HG02973 (cell line): ENCODE measurements at regions not wholly inside any gene's neighbourhood (a gene's known extent, or its start where the extent isn't known, plus 50 kb on each side); places are given as distances from the start of the nearest gene placed in this dataset.

Experiments
- ATAC-seq: cut with Tn5 transposase; IDR thresholded peaks from one replicate; pipeline ENCODE4 v1.9.1; 2021; ENCODE audit warnings: moderate library complexity; ENCODE audit not compliant: unreplicated experiment

GRCh38 chr3:170732660-170733245 is 137.2 kb downstream of the RPL22L1 start:
- ATAC-seq = no peak

- no peak for ATAC-seq
Measured at GRCh38 chr3:170731281-170731680, 138.7 kb downstream of the RPL22L1 start.

- no peak for ATAC-seq
Measured at GRCh38 chr3:170730071-170730812, 139.8 kb downstream of the RPL22L1 start.

- no peak for ATAC-seq
Measured at GRCh38 chr3:170728181-170728580, 141.8 kb downstream of the RPL22L1 start.

GRCh38 chr3:170727754-170728153 is 141.9 kb upstream of the SLC7A14 start:
- ATAC-seq = no peak

GRCh38 chr3:170726976-170727661 is 141.2 kb upstream of the SLC7A14 start:
- ATAC-seq = no peak

- no peak for ATAC-seq
Measured at GRCh38 chr3:170725285-170725731, 139.4 kb upstream of the SLC7A14 start.

GRCh38 chr3:170724599-170725280 is 138.9 kb upstream of the SLC7A14 start:
- no peak for ATAC-seq

GRCh38 chr3:170723241-170723640 is 137.4 kb upstream of the SLC7A14 start:
- no peak for ATAC-seq

GRCh38 chr3:170721563-170721962 is 135.7 kb upstream of the SLC7A14 start:
- no peak for ATAC-seq

- ATAC-seq = no peak
Measured at GRCh38 chr3:170719300-170719699, 133.4 kb upstream of the SLC7A14 start.

- no peak for ATAC-seq
Measured at GRCh38 chr3:170718848-170719247, 133.0 kb upstream of the SLC7A14 start.

- ATAC-seq = no peak
Measured at GRCh38 chr3:170717410-170718402, 131.8 kb upstream of the SLC7A14 start.

- ATAC-seq = no peak
Measured at GRCh38 chr3:170716172-170716805, 130.4 kb upstream of the SLC7A14 start.

- no peak for ATAC-seq
Measured at GRCh38 chr3:170714562-170715535, 129.0 kb upstream of the SLC7A14 start.

- ATAC-seq = no peak
Measured at GRCh38 chr3:170714122-170714521, 128.2 kb upstream of the SLC7A14 start.

GRCh38 chr3:170713653-170714052 is 127.8 kb upstream of the SLC7A14 start:
- no peak for ATAC-seq

GRCh38 chr3:170712798-170713197 is 126.9 kb upstream of the SLC7A14 start:
- ATAC-seq = no peak

GRCh38 chr3:170712336-170712735 is 126.5 kb upstream of the SLC7A14 start:
- no peak for ATAC-seq
